OCI-LY1 (cell line): ENCODE measurements at regions not wholly inside any gene's neighbourhood (a gene's known extent, or its start where the extent isn't known, plus 50 kb on each side); places are given as distances from the start of the nearest gene placed in this dataset.
A peak's percentile ranks its signal among the peaks of the same experiment; 100 is the strongest.
"Not testable (repeated sequence)": the region's sequence is repeated elsewhere in the genome, so short reads cannot be mapped to it uniquely, and the experiment has no call there.

Experiments
- H2AFZ ChIP-seq: fragments of 200-600 bp; sonication (generic), shearing (Covaris generic); 2 replicates; pipeline ENCODE4 v1.6.0; 2014; ENCODE audit warnings: antibody characterized with exemption, mild to moderate bottlenecking, low read length
- H3F3A ChIP-seq: fragments of 200-600 bp; sonication (generic), shearing (Covaris generic); 2 replicates; pipeline ENCODE4 v1.6.0; 2014; ENCODE audit warnings: mild to moderate bottlenecking, antibody characterized with exemption, low read length, moderate library complexity; ENCODE audit not compliant: insufficient read depth
- H3K27ac ChIP-seq: fragments of 200-600 bp; sonication (generic); 2 replicates; pipeline ENCODE4 v1.5.1; 2014; ENCODE audit warnings: low read length, mixed run types, mild to moderate bottlenecking, low read depth; ENCODE audit not compliant: poor library complexity, severe bottlenecking
- H3K27me3 ChIP-seq: fragments of 200-600 bp; sonication (generic); 2 replicates; pipeline ENCODE4 v1.6.0; 2014; ENCODE audit warnings: antibody characterized with exemption, mild to moderate bottlenecking, low read length, moderate library complexity; ENCODE audit not compliant: insufficient read depth
- H3K36me3 ChIP-seq: fragments of 200-600 bp; sonication (generic); 2 replicates; pipeline ENCODE4 v1.6.1; 2014; ENCODE audit warnings: mild to moderate bottlenecking, antibody characterized with exemption, low read length, moderate library complexity, mixed read lengths; ENCODE audit not compliant: insufficient read depth
- H3K4me1 ChIP-seq: fragments of 200-600 bp; sonication (generic); 2 replicates; pipeline ENCODE4 v1.5.1; 2014; ENCODE audit warnings: mild to moderate bottlenecking, low read length, moderate library complexity; ENCODE audit not compliant: insufficient read depth, severe bottlenecking
- H3K4me2 ChIP-seq: fragments of 200-600 bp; sonication (generic), shearing (Covaris generic); 2 replicates; pipeline ENCODE4 v1.6.1; 2014; ENCODE audit warnings: low read length
- H3K4me3 ChIP-seq: fragments of 200-600 bp; sonication (generic); 2 replicates; pipeline ENCODE4 v1.5.1; 2014; ENCODE audit warnings: low read length, low read depth, mild to moderate bottlenecking, mixed read lengths; ENCODE audit not compliant: poor library complexity, severe bottlenecking
- H3K79me2 ChIP-seq: fragments of 200-600 bp; shearing (Covaris generic); 2 replicates; pipeline ENCODE4 v1.6.1; 2016; ENCODE audit warnings: mixed run types, low read length, mixed read lengths; ENCODE audit not compliant: insufficient read depth
- H3K9ac ChIP-seq: fragments of 200-600 bp; sonication (generic), shearing (Covaris generic); 2 replicates; pipeline ENCODE4 v1.6.1; 2014; ENCODE audit warnings: mild to moderate bottlenecking, low read length, mixed read lengths
- H3K9me2 ChIP-seq: fragments of 200-600 bp; sonication (generic), shearing (Covaris generic); 2 replicates; pipeline ENCODE4 v1.6.1; 2014; ENCODE audit warnings: low read depth, mild to moderate bottlenecking, low read length, mixed read lengths
- H3K9me3 ChIP-seq: fragments of 200-600 bp; shearing (Covaris generic); 2 replicates; pipeline ENCODE4 v1.6.1; 2014; ENCODE audit warnings: low read length, mixed read lengths
- H4K20me1 ChIP-seq: fragments of 200-600 bp; sonication (generic), shearing (Covaris generic); 2 replicates; pipeline ENCODE4 v1.6.0; 2016; ENCODE audit warnings: mild to moderate bottlenecking, low read length; ENCODE audit not compliant: insufficient read depth
- CTCF ChIP-seq: fragments of 200-600 bp; sonication (generic), shearing (Covaris generic); IDR thresholded peaks from 2 replicates; pipeline ENCODE4 v1.5.1; 2017; ENCODE audit warnings: mild to moderate bottlenecking, antibody characterized with exemption, low read length, moderate library complexity, mixed read lengths
- EZH2 ChIP-seq: fragments of 200-600 bp; sonication (generic), shearing (Covaris generic); IDR thresholded peaks from 2 replicates; pipeline ENCODE4 v1.8.0; 2017; ENCODE audit warnings: borderline replicate concordance, mixed run types, mild to moderate bottlenecking, antibody characterized with exemption, low read length, moderate library complexity, mixed read lengths

GRCh38 chr5:56732121-56732520, 83.2 kb upstream of the MAP3K1 start:
- Histone ChIP-seq H3K79me2 (no peaks in the 10 kb centered on the region), H3K9me2 (no peaks in the 10 kb centered on the region), H3K4me2 (no peak overlapping the region), H3K9ac (no peak overlapping the region), H3F3A (no peaks in the 10 kb centered on the region), H4K20me1 (no peaks in the 10 kb centered on the region), H3K36me3 (no peaks in the 10 kb centered on the region), H3K9me3 (no peaks in the 10 kb centered on the region), H3K4me1 (peaks cover 65% of the 10 kb centered on the region), H3K27me3 (no peaks in the 10 kb centered on the region), H2AFZ (no peak overlapping the region), H3K4me3 (no peak overlapping the region), H3K27ac (peak overlapping the region; percentile 56)
- TF ChIP-seq CTCF = no peak

GRCh38 chr5:56731473-56731872, 83.9 kb upstream of the MAP3K1 start:
- H3F3A ChIP-seq, H3K4me2 ChIP-seq, H3K36me3 ChIP-seq, H3K27me3 ChIP-seq, H3K79me2 ChIP-seq, H2AFZ ChIP-seq, H3K27ac ChIP-seq, H4K20me1 ChIP-seq, H3K4me3 ChIP-seq, H3K9ac ChIP-seq, H3K9me3 ChIP-seq, H3K9me2 ChIP-seq: not testable (repeated sequence)
- peaks cover 59% of the 10 kb centered on the region for H3K4me1 ChIP-seq

- no peak overlapping the region for H3K9ac ChIP-seq
- H3K27ac ChIP-seq = peak overlapping the region; percentile 39
- H3K4me3 ChIP-seq = no peak overlapping the region
Observed at GRCh38 chr5:56729488-56729887, 85.9 kb upstream of the MAP3K1 start.

More at GRCh38 chr5:56729488-56729887, 85.9 kb upstream of the MAP3K1 start:
- no peaks in the 10 kb centered on the region for H3K36me3 ChIP-seq
- H3K4me2 ChIP-seq = no peak overlapping the region; the same call in 1 of the 2 replicates
- H3K27me3 ChIP-seq = no peaks in the 10 kb centered on the region
- no peaks in the 10 kb centered on the region for H3K9me2 ChIP-seq
- no peaks in the 10 kb centered on the region for H3K79me2 ChIP-seq
- no peak overlapping the region for H2AFZ ChIP-seq
- H3F3A ChIP-seq = no peaks in the 10 kb centered on the region
- H3K4me1 ChIP-seq = peaks cover 39% of the 10 kb centered on the region
- H4K20me1 ChIP-seq = no peaks in the 10 kb centered on the region
- H3K9me3 ChIP-seq = no peaks in the 10 kb centered on the region
- TF ChIP-seq CTCF = no peak
- TF ChIP-seq EZH2 = no peak
